HG02852 (cell line): ENCODE measurements at regions not wholly inside any gene's neighbourhood (a gene's known extent, or its start where the extent isn't known, plus 50 kb on each side); places are given as distances from the start of the nearest gene placed in this dataset.
A peak's percentile ranks its signal among the peaks of the same experiment; 100 is the strongest.

Experiments used
- ATAC-seq: cut with Tn5 transposase; IDR thresholded peaks from one replicate; pipeline ENCODE4 v1.9.1; 2021; ENCODE audit warnings: mild to moderate bottlenecking, moderate library complexity; ENCODE audit not compliant: unreplicated experiment

DNA sequence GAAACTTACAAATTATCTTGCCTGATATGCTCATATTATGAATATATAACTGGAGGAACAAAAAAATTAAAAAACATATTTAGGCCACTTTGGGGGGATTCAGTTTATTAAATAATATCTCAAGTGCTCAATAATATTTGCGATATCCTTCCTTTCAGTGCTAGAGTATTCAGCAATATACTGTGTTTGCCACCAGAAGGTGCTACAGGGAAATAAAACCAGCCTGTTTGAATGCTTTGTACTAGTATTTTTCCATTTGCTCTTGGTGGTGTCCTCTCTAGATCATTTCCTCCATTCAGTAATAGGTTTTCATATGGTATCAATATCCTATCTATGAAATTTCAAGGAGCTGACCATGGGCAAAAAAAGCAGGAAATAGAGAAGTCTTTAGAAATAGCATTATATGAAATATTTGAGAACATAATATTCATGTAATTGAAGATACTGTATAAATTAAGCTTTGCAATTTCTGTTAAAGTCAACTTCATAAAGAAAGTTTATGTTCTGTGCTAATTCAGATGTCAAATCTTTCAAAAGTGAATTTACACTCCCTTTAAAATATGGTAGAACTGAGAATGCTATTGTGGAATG is 106.2 kb upstream of the NAV3 start:
- peak; percentile 60 for ATAC-seq

DNA sequence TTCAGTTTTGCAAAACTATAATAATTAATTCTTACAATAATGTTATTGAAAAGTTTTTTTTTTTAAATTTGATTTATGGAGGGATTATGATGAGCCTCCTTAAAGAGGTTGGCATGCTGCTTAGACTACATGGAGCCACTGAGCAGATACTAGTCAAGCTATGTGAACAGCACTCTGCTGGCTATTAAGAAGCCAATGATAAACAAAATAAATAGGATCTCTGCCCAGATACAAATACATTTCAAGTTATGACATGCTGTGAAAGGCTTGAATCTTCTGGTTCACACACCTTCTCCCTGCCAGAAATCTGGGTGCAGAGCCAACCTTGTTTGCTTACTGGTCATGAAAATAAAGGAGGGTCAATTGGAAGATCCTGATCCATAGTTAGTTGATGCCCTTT is 107.4 kb upstream of the NAV3 start:
- no peak for ATAC-seq

DNA sequence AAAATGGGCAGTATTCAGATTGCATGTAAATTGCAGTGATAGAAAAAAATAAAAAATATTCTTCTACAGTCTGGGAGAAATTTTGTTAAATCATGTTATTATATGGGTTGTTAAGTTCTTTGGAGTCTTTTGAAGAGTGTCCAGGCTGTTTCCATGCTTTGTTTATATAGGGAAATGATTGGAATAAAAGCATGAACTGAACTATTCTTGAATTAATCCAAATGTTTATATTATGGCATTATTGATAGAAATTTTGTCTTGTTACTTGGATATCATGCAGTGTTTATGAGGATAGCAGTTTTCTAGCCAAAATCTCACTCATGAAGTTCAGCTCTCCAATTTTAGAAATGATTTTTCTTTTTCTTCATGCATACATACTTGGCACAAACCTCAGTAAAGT is 108.2 kb upstream of the NAV3 start:
- ATAC-seq, result no peak

DNA sequence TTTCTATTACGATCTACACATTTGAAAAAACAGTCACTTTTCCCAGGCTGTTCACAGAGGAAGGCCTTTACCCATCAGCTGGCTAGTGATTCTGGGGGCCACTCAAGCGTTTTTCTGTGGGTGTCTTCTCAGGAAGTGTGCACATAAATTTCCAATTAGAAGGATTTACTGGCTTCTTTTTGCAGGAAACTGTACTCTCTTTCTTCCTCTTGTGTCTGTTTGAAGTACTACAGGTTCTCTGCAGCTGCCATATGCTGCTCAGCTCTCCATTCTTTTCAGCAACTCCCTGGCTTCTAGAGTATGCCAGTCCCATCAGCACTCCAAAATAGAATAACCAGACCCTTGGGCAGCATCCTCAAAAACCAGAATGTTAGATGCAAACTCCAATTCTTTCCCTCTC is 110.4 kb upstream of the NAV3 start:
- no peak for ATAC-seq

DNA sequence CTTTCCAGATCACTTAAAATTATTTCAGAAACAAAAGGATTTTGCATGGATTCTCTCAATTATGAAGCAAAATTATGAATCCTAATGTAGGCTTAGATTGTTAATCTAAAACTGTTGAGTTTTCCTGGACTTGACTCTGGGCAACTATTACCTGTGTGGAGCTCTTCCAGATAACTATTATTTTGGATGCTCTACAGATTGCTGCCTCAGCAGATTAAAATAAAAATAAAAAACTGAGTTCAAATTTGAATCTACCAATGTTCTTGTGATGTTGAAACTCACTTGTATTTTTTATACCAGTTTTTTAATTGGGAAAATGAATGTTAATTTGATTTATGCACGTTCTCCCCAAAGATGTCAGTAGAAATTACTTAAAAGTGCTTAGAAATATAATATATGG is 120.5 kb upstream of the NAV3 start:
- no peak for ATAC-seq

DNA sequence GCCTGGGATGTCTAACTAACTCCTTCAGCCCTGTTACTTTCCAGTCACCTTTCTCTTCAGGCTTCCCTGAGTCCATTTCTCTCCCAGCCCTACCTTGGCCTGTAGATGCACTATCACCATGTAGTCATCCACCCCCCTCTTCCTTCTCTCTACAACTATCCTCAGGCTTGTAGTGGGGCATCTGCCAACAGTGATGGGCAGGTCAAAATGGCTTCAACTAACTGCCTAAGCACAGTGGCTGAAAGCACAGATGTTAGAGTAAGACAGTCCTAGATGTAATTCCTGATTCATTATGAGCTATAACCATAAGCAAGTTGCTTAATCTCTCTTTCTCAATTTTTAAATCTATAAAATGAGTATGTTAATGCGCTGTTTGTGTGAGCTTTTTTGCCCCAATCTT is 133.6 kb upstream of the NAV3 start:
- no peak for ATAC-seq

DNA sequence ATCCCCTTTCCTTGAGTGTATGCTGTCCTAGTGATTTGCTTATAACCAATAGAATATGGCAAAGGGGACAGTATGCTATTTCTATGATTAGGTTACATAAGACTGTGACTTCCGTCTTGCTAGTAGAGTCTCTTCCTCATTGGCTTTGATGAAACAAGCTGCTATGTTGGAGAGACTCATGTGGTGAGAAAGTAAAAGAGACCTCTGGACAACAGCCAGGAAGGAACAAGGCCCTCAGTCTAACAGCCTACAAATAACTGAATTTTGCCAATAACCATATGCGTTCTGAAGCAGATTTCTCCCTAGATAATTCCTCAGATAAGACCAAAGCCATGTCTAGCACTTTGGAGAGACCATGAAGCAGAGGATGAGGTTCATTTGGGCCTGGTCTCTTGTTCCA is 134.5 kb upstream of the NAV3 start:
- ATAC-seq, result no peak

DNA sequence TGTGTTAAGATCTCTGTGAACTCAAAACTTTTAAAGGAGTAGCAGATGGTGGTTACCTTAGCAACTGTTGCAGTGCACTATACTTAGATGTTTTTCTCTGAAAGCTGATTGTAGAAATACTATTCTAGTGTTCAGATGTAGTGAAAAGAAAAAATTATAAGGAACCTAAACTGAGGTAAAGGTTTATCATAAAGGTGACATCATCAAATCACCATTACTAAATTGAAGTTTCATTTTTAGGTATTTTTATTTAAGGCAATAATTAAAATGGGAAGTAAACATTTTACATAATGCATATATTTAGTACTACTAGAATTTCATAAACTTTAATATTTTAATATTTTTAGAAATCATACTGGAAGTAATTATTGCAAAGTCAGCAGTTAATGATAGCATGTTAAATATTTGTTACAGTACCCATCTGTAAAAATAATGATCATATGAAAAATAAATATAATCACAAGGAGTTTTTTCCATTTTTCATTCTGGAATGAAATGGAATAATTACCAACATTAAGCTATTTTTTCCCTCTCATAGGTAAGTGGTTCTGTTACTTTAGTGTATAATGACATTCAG is 141.1 kb upstream of the NAV3 start:
- no peak for ATAC-seq

DNA sequence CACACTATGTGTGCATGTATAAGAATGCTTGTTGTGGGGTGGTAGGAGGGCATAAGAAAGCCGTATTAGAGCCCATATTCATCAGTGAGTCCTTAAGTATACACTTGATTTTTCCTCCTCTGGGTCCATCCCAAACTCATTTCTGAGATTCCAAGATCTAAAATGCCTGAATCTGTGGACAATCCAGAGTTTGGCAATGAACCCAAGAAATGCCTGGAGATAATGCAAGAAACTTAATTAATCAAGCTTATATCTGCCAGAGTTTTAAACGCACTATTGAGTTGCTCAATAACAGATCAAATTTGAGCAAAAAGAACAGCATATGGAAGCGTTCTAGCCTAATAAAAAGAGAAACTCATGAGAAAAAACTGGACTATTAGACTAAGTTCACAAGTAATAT is 143.4 kb upstream of the NAV3 start:
- ATAC-seq, result no peak

DNA sequence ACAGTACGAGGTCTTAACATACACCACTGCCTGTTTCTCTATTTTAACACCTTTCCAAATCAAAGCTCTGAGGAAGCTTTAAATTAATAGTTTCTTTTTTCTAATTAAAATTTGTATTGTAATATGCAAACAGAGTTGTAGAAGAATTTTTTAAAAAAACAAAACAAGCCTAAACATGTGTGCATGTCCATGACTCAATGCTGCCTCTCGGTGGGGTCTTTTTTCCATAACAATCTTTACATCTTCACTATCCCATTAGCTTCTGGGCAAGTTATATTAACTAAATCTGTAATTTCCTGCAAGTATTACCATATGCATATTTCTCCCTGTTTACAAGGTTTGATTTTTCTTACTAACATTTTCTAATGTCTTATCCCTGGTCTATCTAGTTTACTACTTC is 143.9 kb upstream of the NAV3 start:
- ATAC-seq, result no peak

DNA sequence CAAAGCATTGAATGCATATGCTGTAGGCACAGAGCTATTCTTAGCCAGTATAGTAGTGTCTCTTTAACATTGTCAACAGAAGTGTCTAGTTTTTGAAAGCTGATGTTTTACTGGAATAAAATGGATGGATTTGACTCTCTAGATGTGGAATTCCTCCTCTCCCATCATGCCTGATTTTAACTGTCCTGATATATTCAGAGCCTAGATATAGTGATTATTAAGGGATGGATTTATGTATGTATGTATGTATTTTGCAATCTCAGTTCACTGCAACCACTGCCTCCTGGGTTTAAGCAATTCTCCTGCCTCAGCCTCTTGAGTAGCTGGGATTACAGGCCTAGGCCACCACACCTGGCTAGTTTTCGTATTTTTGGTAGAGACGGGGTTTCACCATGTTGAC is 144.8 kb upstream of the NAV3 start:
- no peak for ATAC-seq

DNA sequence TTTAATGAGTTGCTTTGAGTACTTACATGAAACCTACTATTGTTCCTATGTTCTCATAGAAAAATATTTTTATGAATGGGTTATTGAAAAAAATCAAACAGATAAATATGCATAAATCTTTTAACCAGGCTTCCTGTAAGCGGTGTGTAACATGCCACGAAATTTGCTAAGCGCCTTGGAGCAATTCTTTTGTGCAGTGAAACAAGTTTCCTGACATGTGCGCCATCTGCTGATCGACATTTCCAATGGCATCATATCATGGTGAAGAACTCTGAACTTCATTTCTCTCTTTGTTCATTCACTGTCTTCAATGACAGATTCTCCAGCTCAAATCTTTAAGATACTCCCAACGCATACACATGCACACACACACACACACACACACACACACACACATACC is 145.6 kb upstream of the NAV3 start:
- ATAC-seq, result no peak

DNA sequence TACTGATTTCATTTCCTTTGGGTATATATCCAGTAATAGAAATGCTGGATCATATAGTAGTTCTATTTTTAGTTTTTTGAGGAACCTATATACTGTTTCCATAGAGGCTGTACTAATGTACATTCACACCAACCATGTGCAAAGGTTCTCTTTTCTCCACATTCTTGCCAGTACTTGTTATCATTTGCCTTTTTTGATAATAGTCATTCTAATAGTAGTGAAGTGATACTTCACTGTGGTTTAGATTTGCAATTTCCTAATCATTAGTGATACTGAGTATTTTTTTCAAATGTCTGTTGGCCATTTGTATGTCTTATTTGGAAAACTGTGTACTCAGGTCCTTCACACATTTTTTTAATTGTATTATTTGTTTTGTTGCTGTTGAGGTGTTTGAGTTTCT is 148.2 kb upstream of the NAV3 start:
- no peak for ATAC-seq

DNA sequence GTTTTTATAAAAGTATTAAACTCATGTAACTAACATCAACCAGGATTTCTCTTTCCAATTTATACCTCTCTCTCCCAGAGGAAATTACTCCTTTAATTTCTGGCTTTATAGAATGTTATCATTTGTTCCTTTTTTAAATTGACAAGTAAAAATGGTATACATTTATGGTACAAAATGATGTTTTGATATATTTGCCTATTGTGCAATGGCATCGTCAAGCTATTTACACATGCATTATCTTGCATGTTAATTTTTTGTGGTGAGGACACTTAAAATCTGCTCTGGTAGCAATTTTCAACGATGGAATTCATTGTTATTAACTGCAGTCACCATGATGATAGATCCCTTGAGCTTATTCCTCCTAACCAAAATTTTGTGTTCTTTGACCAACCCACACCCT is 149.0 kb upstream of the NAV3 start:
- ATAC-seq, result no peak

DNA sequence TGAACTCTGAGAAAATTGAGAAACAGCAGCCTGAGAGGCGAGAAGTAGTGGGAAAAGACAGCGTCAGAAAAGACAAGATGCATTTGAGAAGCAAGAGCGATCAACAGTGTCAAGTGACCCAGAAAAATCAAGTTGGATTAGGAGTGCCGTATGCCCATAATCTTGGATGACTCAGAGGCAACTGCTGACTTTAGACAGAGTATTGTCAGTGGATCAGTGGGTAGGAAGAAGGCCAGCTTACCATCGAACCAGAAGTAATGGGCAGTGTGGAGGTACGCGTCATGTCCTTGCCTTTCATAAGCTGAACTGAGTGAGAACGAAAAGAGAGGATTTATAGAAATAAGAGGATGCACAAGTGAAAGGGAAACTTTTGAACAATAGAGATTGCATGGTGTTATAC is 151.0 kb upstream of the NAV3 start:
- no peak for ATAC-seq

DNA sequence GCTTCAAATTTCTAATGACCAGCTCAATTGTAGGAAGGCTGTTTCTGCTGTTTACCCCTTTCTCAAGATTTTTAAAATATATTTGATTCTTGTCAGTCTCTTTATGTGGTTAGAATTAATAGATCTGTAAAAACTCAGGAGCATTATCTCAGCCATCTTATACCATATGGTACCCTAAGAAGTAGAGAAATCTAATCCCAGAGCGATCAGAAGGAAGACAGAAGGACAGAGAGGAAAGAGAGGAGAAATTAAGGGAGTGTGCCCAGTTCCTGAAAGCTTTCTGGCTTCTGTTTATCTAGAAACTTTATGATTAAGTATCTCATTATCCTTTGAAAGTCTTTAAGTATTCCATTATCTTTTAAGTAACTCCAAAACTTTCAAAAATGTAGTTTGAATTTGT is 152.1 kb upstream of the NAV3 start:
- ATAC-seq, result no peak

DNA sequence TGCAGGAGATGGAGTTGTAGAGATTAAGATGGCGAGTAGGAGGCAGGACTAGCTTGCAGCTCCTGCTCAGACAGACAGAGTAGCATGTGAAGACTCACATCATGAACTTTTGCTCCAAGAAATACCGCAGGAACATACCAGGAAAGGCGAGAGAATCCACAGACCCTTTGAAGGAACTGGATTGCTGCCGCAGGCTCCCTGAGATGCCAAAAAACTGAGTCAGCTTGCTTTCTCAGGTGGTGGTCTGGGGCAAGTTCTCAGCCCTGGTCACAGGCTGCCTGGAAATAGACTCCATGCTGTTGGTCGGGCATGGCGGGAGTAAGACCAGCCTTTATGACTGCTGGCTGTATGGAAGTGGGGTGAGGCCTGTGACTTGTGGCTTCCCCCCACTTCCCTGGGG is 163.6 kb upstream of the NAV3 start:
- no peak for ATAC-seq

DNA sequence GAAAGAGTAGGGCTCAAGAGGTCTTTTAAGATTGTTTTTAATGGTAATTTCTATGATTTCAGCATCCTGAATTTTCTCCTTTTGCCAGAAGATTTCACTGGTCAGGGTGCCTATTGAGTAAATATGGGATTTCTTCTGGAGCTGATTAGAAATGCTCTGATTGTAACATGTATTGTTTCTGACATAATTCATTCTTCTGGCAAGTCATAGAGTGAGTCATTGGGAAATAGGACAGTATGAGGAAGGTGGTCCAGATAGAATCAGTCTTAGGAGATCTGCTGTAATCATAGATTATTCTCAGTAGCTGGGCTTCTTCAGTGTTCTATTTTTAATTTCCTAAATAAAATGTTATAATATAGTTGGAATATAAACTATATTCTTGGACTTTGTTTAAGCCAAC is 182.0 kb upstream of the NAV3 start:
- no peak for ATAC-seq

DNA sequence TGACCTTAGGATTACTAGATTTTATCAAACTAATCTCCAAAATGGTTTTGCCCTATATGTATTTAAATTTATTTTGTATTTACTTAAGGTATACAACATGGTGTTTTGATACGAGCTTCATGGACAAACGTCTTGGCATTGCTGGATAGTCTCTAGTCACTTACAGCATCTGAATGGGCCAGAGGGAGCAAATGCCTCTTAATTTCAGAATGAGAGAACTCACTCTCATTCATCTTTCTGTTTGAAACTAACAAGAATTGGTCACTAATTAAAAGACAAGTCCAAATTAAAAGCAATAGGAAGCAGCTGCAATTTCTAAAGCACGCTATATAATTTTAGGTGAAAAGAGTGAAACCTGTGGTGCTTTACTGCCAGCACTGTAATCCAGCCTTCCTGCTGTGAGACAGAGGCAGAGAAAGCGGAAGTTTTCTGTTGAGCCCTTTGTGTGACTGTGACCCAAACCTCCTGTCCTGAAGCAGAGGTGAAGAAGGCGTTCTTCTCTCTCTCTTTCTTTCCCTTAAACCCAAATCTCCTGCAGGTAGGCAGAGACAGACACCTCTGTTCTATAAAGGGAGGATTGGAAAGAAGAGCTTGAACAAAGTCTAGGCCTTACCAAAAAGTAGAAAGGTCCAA is 184.6 kb upstream of the NAV3 start:
- no peak for ATAC-seq

DNA sequence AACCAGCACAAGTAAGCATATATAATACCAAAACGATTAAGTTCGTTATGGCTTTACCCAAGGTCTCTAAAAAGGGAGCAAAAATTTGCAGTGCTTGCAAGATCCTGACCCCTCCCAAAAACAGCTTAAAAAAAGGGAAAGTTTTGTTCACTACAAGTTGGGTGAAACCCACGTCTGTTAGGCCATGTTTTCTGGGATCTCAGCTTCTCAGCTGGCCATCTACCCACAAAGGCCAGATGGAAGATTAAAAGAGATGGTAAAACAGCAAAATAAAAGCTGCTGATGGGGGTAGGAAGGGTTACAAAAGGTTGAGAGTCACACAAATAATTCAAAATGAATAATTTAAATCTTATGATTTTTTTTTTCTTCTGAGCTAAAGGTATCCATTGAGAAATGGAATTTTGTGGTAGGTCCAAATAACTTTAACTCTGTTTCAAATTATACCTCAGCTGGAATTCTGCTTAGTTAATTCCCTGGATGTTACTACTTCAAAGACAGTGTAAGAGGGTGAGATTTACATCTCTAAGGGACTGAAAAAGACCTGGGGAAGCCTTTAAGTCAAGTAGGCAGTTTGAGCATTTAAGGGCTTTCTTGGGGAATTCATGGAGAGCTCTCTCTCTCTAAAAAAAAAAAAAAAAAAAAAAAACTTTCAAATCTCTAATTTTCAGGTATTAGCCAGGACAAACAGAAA is 185.6 kb upstream of the NAV3 start:
- ATAC-seq, result no peak

DNA sequence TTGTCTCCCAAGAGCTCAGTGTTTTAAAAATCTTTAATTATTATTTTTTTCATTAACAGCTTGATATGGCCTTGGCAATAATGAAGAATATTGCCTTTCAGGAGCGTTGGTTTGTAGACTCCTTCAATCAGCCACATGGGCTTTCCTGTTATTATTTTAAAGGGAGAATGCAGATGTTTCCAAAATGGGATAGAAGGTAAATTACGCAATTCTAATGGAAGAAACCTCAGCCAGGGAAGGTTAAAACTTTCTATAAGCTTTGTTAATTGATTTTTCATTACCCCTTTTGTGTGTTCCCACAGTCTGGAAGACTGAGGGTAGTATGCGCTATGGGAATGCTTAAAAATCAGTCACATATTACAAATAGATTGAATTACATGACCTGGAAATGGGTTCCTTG is 188.4 kb upstream of the NAV3 start:
- ATAC-seq, result no peak

DNA sequence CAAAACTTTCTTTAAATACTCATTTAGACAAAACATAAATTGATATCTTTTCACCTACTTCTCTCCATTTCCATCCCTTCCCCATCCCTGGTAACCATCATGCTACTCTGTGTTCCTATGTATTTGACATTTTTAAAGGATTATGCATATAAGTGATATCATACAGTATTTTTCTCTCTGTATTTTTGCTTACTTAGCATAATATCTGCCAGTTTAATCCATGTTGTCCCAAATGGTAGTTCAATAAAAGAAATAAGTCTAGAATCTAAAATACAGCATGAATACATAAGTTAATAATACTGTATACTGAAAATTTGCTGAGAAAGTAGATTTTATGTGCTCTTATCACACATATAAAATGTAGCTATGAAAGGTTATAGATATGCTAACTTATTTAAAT is 190.3 kb upstream of the NAV3 start:
- ATAC-seq, result no peak
